GM23248 (cell line): ENCODE measurements at regions not wholly inside any gene's neighbourhood (a gene's known extent, or its start where the extent isn't known, plus 50 kb on each side); places are given as distances from the start of the nearest gene placed in this dataset.

Source experiments
- DNase-seq: peaks from one replicate; pipeline ENCODE4 v3.0.0-alpha.2; 2015
- H2AFZ ChIP-seq: fragments of 200-600 bp; sonication (generic); 2 replicates; pipeline ENCODE4 v1.6.1; 2016; ENCODE audit warnings: antibody characterized with exemption
- H3F3A ChIP-seq: fragments of 200-600 bp; sonication (generic); 2 replicates; pipeline ENCODE4 v1.6.1; 2016; ENCODE audit warnings: mild to moderate bottlenecking, antibody characterized with exemption, mixed run types; ENCODE audit not compliant: insufficient read depth
- H3K27ac ChIP-seq: fragments of 200-600 bp; sonication (generic); 2 replicates; pipeline ENCODE4 v1.5.1; 2016; ENCODE audit warnings: mild to moderate bottlenecking
- H3K27me3 ChIP-seq: fragments of 200-600 bp; sonication (generic); replicated peaks from 2 replicates; pipeline ENCODE4 v1.6.1; 2016; ENCODE audit warnings: mild to moderate bottlenecking; ENCODE audit not compliant: insufficient read depth
- H3K36me3 ChIP-seq: fragments of 200-600 bp; sonication (generic); 2 replicates; pipeline ENCODE4 v1.6.1; 2016; ENCODE audit warnings: low read depth, mild to moderate bottlenecking
- H3K4me1 ChIP-seq: fragments of 200-600 bp; sonication (generic); 2 replicates; pipeline ENCODE4 v1.6.1; 2016; ENCODE audit warnings: mild to moderate bottlenecking; ENCODE audit not compliant: insufficient read depth
- H3K4me2 ChIP-seq: fragments of 200-600 bp; sonication (generic); one replicate; pipeline ENCODE4 v1.6.1; 2016; ENCODE audit warnings: mild to moderate bottlenecking; ENCODE audit not compliant: unreplicated experiment
- H3K4me3 ChIP-seq: fragments of 200-600 bp; sonication (generic); 2 replicates; pipeline ENCODE4 v1.5.1; 2016; ENCODE audit warnings: mild to moderate bottlenecking
- H3K79me2 ChIP-seq: fragments of 200-600 bp; sonication (generic); 2 replicates; pipeline ENCODE4 v1.6.1; 2016; ENCODE audit warnings: mild to moderate bottlenecking; ENCODE audit not compliant: insufficient read depth
- H3K9ac ChIP-seq: fragments of 200-600 bp; sonication (generic); 2 replicates; pipeline ENCODE4 v1.6.1; 2016; ENCODE audit warnings: mild to moderate bottlenecking
- H3K9me2 ChIP-seq: fragments of 200-600 bp; sonication (generic); 2 replicates; pipeline ENCODE4 v1.6.1; 2016; ENCODE audit warnings: mixed run types, mild to moderate bottlenecking, moderate library complexity; ENCODE audit not compliant: insufficient read depth
- H3K9me3 ChIP-seq: fragments of 200-600 bp; sonication (generic); one replicate; pipeline ENCODE4 v1.6.1; 2017; ENCODE audit warnings: low read depth
- H4K20me1 ChIP-seq: fragments of 200-600 bp; sonication (generic); 2 replicates; pipeline ENCODE4 v1.6.0; 2016; ENCODE audit not compliant: insufficient read depth
- EZH2 ChIP-seq: fragments of 200-600 bp; sonication (generic); IDR thresholded peaks from 2 replicates; pipeline ENCODE4 v1.6.1; 2018; ENCODE audit warnings: antibody characterized with exemption, mild to moderate bottlenecking; ENCODE audit not compliant: insufficient read depth, poor library complexity, severe bottlenecking
- EZH2phosphoT487 ChIP-seq: fragments of 200-600 bp; sonication (generic); IDR thresholded peaks from 2 replicates; pipeline ENCODE4 v1.6.1; 2018; ENCODE audit warnings: antibody characterized with exemption, moderate library complexity, mild to moderate bottlenecking, low read depth; ENCODE audit not compliant: insufficient read depth
- WGBS, 2 experiments: methylation state at CpG; one replicate each; pipeline ENCODE4 v1.1.6; 2015 to 2017; ENCODE audit warnings: low lambda C conversion rate in 2 of 2, low coverage in 1 of 2; ENCODE audit errors: missing lambda C conversion rate in 2 of 2; 5-methylcytosine and 5-hydroxymethylcytosine counted together
- in situ Hi-C: fragments of 300-500 bp; cut with MboI; formaldehyde crosslinking; loops from 2 replicates; pipeline ENCODE4 v1.15.0; 2020

GRCh38 chr14:34220378-34220706 lies 241.7 kb downstream of the SPTSSA start:
- Histone ChIP-seq H3K27ac (no peak overlapping the region), H3K9ac (no peak overlapping the region), H3K79me2 (no peaks in the 10 kb centered on the region), H3K27me3 (no peaks in the 10 kb centered on the region), H3K9me3 (no peaks in the 10 kb centered on the region), H3F3A (no peaks in the 10 kb centered on the region; the same call in 1 of the 2 replicates), H4K20me1 (no peaks in the 10 kb centered on the region), H3K4me1 (no peaks in the 10 kb centered on the region; the same call in 1 of the 2 replicates), H3K9me2 (no peaks in the 10 kb centered on the region), H3K4me2 (no peak overlapping the region), H2AFZ (no peak overlapping the region), H3K36me3 (no peaks in the 10 kb centered on the region), H3K4me3 (no peak overlapping the region)
- TF ChIP-seq EZH2 (no peak), EZH2phosphoT487 (no peak)
- no peak for DNase-seq
- WGBS, 2 experiments = 34 to 53% methylated on average over 2 of the region's 2 CpGs
- in situ Hi-C loops = no loop called here

GRCh38 chr14:34219661-34220377 lies 242.2 kb downstream of the SPTSSA start:
- no peak for DNase-seq
- Histone ChIP-seq H3K4me2 (no peak overlapping the region), H3K79me2 (no peaks in the 10 kb centered on the region), H3K27me3 (no peaks in the 10 kb centered on the region), H3K9ac (no peak overlapping the region), H2AFZ (no peak overlapping the region), H3K9me3 (no peaks in the 10 kb centered on the region), H3F3A (no peaks in the 10 kb centered on the region; the same call in 1 of the 2 replicates), H3K4me1 (no peaks in the 10 kb centered on the region; the same call in 1 of the 2 replicates), H3K36me3 (no peaks in the 10 kb centered on the region), H3K9me2 (no peaks in the 10 kb centered on the region), H3K4me3 (no peak overlapping the region), H3K27ac (no peak overlapping the region), H4K20me1 (no peaks in the 10 kb centered on the region)
- TF ChIP-seq EZH2 (no peak), EZH2phosphoT487 (no peak)
- in situ Hi-C loops = no loop called here
- WGBS, 2 experiments = 69 to 75% methylated on average over 7 of the region's 7 CpGs

- no peaks in the 10 kb centered on the region for H3K79me2 ChIP-seq
- in situ Hi-C loops = no loop called here
Observed at GRCh38 chr14:34218881-34219280, 243.2 kb downstream of the SPTSSA start.

GRCh38 chr14:34214961-34215360 lies 247.1 kb downstream of the SPTSSA start:
- no peak for TF ChIP-seq EZH2phosphoT487
- no peak for TF ChIP-seq EZH2
- Histone ChIP-seq H3F3A (peaks cover 13% of the 10 kb centered on the region; the same call in 1 of the 2 replicates), H3K4me3 (no peak overlapping the region), H3K79me2 (no peaks in the 10 kb centered on the region), H3K36me3 (no peaks in the 10 kb centered on the region), H3K27ac (no peak overlapping the region), H2AFZ (no peak overlapping the region), H3K27me3 (no peaks in the 10 kb centered on the region), H3K9me3 (no peaks in the 10 kb centered on the region), H3K4me1 (peaks cover 18% of the 10 kb centered on the region), H3K4me2 (no peak overlapping the region), H4K20me1 (no peaks in the 10 kb centered on the region), H3K9ac (no peak overlapping the region), H3K9me2 (no peaks in the 10 kb centered on the region)
- in situ Hi-C loops = no loop called here
- DNase-seq = peak; percentile 32
- WGBS, 2 experiments = 72 to 76% methylated on average over 1 to 5 of the region's 5 CpGs

More at GRCh38 chr14:34218881-34219280, 243.2 kb downstream of the SPTSSA start:
- no peaks in the 10 kb centered on the region; the same call in 1 of the 2 replicates for H3F3A ChIP-seq
- no peak for DNase-seq
- H2AFZ ChIP-seq = no peak overlapping the region
- H3K9me3 ChIP-seq = no peaks in the 10 kb centered on the region
- H4K20me1 ChIP-seq = no peaks in the 10 kb centered on the region
- no peak overlapping the region for H3K4me3 ChIP-seq
- H3K4me1 ChIP-seq = no peaks in the 10 kb centered on the region; the same call in 1 of the 2 replicates
- H3K36me3 ChIP-seq = no peaks in the 10 kb centered on the region
- no peak overlapping the region for H3K9ac ChIP-seq
- H3K9me2 ChIP-seq = no peaks in the 10 kb centered on the region
- H3K4me2 ChIP-seq = no peak overlapping the region
- 74 to 80% methylated on average over 2 of the region's 2 CpGs for WGBS, 2 experiments
- no peak overlapping the region for H3K27ac ChIP-seq
- no peaks in the 10 kb centered on the region for H3K27me3 ChIP-seq
- no peak for TF ChIP-seq EZH2
